Left lobe of liver (tissue), 2 donors: ENCODE measurements at regions not wholly inside any gene's neighbourhood (a gene's known extent, or its start where the extent isn't known, plus 50 kb on each side); places are given as distances from the start of the nearest gene placed in this dataset.
"Not testable (repeated sequence)": the region's sequence is repeated elsewhere in the genome, so short reads cannot be mapped to it uniquely, and the experiment has no call there.

Experiments
- ATAC-seq: fragments of 200-7000 bp; cut with Tn5 transposase; one replicate; pipeline ENCODE4 v1.9.1; 2020; ENCODE audit warnings: mild to moderate bottlenecking, moderate library complexity
- DNase-seq: peaks from one replicate; pipeline ENCODE4 v3.0.0-alpha.2; 2020; ENCODE audit warnings: low spot score
- donor health status: DM: no; HTN: no; CAD: no; lungs with moderate emphysema.
- donor health status: DM: no; HTN: yes; CAD: no.

DNA sequence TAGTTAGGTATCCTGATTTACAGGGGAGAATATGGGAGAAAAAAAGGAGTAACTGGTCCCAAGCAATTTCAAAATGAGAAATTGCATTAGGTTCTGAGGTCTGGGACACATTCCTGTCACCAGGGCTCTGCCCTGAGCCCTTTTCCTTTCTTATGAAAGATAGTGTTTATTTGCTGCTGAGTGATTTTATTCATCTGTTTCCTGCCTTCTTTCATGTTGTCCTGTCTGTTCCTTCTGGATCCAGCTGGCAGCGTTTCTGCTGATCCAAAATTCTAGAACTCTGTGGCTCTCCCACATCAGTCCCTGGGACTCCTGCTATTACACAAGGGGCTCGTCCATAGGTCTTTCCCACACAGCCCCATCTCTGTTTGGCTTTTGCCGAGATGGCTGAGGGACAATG lies 519.1 kb upstream of the SALL3 start:
- no peak for ATAC-seq
- DNase-seq = no peak

DNA sequence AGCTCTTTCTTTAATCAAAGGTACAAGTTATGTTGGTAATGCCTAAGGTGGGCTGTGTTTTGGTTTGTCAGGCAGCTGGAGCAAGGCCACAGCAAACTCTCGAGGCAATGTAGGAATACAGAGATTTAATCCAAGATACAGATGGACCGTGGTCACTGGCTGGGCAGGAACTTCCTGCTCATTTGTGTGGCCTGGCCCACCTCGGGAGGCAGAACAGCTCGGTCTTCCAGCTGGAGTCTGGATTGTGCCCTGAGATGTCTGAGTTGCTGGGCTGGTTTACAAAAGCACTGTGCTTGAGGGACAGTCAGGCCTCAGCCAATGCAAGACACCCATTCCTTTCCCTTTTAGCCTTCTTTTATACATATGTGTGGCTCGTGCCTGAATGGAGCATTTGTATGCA lies 506.1 kb upstream of the SALL3 start:
- no peak for DNase-seq
- ATAC-seq = no peak

DNA sequence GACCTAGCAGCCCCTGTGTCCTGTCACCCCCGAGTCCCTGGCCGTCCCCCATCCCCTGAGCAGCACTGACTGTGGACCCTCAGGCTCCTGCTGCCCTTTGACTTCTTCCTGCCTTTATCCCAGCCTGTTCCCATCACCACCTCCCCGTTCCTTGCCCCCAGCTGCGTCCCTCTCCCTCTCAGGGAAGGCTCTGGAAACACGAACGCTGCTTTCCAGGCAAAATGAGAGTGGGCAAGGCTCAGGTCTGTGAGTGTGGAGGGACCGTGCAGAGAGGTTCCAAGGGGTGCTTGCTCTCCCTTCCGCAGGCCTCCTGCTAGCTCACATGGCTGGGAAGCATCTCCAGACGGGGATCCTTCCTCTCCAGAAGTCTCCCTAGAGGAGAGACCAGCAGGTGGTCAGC lies 501.8 kb upstream of the SALL3 start:
- ATAC-seq = no peak
- no peak for DNase-seq

DNA sequence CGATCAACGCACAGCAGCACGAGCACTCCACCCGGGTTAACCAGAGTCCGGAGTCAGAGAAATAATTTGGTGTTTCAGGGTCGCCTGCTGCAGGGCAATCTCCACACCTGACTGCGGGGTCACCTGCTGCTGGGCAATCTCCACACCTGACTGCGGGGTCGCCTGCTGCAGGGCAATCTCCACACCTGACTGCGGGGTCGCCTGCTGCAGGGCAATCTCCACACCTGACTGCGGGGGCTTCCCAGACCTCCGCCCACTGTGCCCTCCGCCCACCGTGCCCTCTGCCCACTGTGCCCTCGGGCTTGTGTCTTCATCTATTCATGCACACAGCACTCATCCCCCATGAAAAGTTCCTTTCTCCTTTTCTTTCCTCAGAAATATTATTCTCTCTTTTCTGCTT lies 500.2 kb upstream of the SALL3 start:
- ATAC-seq = no peak
- no peak for DNase-seq

DNA sequence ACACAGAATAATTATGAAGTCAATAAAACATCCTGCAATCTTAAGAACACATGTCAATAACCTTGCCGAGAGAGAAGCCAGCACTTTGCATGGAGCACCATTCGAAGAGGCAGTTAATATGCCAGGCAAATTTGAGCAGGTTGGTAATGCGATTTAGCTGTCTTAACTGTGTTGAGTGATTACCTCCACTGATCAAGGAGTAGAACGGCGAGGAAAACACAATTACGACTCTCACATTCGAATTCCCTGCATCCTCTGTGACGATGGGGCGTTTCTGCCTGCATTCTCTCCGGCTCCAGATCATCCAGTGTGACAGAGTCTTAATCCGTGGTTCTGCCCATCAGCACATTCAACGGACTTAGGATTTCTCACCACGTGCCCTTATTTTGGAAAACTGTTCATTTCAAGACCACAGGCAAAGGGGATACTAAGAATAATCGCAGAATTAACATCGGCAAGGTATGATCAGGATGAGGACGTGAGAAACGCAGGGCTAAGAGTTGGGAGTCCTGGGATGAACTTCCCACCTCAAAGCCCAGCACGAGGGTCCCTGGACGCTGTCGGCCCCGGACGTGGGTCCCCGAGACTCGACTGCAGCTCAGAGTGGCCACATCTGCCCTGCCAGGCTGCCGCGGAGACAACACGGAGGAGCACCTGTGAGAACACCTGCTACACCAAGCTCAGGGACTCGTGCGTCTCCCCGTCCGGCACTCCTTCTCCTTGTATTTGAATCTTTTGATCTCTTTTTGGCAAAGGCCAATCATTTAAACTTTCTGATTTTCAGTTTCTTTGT lies 499.2 kb upstream of the SALL3 start:
- DNase-seq (no peak), ATAC-seq (no peak)

DNA sequence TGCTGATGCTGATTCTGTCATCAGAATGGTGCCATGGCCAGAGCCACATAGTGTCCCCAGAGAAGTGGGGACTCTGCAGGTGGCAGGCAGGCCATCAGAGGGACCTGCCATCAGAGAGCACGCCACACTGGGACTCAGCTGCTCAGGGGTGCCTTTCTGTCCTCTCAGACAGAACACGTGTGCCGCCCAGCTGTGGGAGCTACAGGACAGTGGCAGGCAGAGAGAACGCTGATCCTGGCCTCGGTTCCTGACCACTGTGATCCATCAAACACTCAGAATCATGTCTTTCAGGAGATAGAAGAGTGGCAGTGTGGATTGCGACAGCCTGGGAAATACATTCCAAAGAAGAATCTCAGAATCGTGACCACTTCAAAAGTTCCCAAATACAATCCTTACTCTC lies 497.2 kb upstream of the SALL3 start:
- no peak for ATAC-seq
- no peak for DNase-seq

DNA sequence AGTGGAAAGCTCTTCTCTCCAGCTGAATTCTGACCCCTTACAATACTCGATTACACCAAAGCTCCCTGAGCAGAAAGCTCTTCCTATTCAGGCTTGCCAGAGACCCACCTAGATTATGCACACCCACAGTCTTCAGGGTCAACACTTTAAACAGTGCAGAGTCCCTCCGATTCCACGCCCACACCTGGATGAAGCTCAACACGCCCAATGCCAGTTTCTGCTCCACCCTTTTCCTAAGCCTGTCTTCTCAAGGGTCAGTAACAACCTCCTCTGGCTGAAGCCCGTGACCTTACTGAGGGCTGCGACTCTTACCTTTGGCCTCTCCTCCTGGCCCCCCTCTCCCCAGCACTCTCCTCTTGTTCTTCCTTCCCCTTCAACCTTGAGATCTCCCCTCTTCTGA lies 492.0 kb upstream of the SALL3 start:
- DNase-seq = no peak
- ATAC-seq = no peak

DNA sequence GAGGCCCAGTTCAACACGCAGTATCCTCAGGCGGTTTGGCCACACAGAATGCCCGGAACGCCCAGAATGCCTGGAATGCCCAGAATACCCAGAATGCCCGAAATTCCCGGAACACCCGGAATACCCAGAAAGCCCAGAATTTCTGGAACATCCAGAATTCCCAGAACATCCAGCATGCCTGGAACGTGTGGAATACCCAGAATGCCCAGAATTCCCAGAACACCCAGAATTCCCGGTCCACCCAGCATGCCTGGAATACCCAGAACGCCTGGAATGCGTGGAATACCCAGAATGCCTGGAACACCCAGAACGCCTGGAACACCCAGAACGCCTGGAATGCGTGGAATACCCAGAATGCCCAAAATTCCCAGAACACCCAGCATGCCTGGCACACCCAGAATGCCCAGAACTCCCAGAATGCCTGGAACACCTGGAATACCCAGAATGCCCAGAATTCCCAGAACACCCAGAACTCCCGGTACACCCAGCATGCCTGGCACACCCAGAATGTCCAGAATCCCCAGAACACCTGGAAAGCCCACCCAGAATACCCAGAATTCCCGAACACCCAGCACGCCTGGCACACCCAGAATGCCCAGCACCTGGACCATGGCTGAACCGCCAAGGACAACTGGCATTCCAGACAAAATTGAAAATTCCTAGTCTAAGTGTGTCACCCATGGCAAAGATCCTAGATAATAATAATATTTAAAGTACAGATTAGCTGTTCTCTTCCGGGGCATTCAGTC lies 487.4 kb upstream of the SALL3 start:
- DNase-seq = no peak
- no peak for ATAC-seq

DNA sequence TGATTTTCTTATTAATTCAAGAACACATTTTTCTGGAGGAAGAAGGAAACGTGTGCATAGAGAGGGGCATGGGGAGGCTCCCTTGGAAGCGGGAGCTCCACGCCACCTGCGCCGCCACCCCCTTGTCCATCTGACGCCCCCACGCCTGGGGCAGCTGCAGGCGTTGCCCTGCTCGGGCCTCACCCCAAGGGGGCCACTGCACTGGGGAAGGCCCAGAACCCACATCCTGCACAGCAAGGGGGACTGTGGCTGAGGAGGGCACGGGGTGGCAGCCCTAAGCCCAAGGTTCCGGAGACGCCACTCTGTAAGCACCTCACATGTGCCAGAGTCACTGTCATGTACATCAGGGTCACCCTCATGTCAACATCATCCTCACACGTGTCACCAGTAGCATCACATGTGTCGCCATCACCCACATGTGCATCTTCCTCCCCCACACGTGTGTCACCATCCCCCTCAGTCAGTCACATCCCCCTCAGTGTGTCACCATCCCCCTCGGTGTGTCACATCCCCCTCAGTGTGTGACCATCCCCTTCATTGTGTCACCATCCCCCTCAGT lies 486.7 kb upstream of the SALL3 start:
- ATAC-seq (no peak), DNase-seq (no peak)

DNA sequence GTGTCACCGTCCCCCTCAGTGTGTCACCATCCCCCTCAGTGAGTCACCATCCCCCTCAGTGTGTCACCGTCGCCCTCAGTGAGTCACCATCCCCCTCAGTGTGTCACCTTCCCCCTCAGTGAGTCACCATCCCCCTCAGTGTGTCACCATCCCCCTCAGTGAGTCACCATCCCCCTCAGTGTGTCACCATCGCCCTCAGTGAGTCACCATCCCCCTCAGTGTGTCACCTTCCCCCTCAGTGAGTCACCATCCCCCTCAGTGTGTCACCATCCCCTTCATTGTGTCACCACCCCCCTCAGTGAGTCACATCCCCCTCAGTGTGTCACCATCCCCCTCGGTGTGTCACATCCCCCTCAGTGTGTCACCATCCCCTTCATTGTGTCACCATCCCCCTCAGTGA lies 486.1 kb upstream of the SALL3 start:
- ATAC-seq, DNase-seq: not testable (repeated sequence)

DNA sequence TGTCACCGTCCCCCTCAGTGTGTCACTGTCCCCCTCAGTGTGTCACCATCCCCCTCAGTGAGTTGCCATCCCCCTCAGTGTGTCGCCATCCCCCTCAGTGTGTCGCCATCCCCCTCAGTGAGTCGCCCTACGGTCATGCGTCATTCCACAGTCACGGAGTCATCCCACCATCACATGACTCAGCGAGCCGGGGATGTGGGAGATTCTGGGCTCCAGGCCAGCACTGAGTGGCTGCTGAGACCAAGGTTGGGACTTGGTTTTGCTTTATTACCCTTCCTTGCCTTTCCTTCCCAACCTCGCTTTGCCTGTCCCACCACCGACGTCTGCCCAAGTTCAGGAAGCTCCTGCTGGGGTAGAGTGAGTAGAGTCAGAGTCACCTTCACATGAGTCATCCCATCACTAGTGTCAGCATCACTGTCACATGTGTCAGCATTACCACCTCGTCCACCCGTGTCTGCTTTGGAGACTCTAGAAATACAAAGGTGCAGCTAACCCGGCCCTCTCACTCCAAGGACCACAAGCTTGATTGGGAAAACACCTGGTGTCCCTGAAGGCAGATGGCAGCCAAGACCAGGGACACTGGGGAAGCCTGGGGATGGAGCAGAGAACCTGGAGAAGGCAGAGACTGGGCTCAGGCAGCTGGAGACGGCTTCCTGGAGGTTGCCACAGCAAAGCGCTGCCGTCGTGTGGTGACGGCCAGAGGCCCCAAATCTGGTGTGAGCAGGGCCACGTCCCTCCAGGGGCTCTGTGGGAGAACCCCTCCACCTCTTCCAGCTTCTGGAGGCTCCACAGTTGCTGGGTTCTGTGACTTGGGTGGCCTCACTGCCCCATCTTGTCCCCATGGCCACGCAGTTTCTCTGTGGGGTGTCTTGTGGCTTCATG lies 485.2 kb upstream of the SALL3 start:
- no peak for ATAC-seq
- no peak for DNase-seq

DNA sequence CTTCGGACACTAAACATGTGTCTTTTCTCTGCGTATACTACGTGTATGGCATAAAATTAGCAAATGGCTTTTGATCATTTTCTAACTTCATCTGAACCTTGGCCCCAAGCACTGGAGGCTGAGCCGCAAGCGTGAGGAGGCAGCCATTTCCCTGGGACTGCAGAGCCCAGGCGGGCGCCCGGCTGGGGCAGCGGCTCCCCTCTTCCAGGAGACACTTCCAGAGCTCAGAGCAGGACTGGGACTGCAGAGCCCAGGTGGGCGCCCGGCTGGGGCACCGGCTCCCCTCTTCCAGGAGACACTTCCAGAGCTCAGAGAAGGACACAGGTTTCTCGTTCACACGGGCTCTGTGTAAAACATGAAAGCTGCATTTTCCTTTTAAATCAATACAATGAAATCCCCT lies 484.1 kb upstream of the SALL3 start:
- ATAC-seq (no peak), DNase-seq (no peak)

DNA sequence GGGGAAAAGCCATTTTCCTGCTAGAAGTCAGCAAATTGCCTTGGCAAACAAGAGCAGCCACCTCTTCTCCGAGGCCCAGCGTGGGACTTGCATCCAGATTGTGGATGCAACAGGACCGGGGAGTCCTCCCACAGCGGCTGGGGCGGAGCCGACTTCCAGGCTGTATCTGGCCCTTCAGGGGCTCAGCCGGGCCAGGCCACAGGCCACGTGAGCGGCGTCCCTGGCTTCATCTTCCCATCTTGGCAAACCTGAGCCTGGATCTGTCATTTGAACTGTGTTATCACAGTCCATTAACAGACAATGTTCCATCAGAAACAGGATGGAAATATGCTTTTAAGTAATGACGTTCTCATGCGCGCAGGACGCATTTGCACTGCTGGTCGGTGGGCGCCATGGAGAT lies 483.5 kb upstream of the SALL3 start:
- no peak for DNase-seq
- ATAC-seq = no peak

DNA sequence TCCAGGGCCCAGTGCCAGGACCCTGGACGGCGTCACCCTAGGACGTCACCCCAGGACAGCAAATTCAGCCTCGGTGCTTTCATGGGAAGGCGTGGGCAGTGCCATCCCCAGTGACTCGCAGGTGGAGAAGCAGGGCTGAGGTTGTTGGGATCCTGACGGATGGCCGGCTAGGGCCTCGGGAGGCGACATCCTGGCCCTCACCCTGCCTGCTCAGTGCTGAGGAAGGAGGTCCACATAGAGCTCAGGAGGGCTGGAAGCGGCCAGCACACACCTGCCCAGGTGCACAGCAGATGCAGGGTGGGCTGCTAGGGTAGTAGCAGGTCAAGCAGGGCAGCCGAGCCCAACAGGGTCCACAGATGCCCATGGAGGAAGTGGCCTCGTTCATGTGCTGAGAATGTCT lies 482.0 kb upstream of the SALL3 start:
- no peak for ATAC-seq

DNA sequence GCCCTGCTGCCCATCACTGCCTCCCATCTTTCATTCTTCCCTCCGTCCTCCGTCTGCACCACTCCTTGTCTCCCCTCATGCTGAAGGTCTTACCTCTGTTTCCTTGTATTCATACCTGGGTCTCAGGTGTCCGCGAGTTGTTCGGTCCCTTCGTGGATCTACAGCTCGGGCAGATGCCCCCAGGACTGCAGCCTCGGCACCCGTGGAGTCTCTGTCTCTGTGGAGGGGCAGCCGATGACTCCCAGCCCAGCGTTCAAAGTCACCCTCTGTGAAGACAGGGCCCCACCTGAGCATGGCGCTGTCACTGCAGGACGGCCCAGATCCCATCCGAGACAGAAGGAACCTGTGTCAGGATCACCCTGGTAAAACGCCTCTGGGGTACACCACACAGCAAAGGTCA lies 480.0 kb upstream of the SALL3 start:
- no peak for DNase-seq

More for the DNA sequence above, 482.0 kb upstream of the SALL3 start:
- no peak for DNase-seq

DNA sequence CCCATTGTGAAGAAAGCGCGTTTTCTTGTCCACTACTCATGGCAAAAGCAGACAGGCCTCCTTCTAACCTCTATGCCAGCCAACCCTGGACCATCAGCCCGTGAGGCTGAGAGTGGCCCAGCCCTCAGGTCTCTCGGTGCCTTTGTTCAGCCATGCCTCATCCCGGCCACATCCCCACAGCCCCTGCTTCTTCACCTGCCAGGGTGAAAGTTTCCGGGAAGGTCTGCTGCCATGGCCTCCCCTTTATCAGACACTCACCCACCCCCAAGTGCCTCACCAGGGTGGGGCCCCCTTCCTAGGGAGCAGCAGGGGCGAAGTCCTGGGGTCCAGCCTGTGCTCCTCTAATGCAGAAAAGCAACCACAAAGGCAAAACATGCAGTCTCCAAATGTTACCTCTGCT lies 478.4 kb upstream of the SALL3 start:
- no peak for DNase-seq
- no peak for ATAC-seq

More for the DNA sequence above, 480.0 kb upstream of the SALL3 start:
- no peak for ATAC-seq

DNA sequence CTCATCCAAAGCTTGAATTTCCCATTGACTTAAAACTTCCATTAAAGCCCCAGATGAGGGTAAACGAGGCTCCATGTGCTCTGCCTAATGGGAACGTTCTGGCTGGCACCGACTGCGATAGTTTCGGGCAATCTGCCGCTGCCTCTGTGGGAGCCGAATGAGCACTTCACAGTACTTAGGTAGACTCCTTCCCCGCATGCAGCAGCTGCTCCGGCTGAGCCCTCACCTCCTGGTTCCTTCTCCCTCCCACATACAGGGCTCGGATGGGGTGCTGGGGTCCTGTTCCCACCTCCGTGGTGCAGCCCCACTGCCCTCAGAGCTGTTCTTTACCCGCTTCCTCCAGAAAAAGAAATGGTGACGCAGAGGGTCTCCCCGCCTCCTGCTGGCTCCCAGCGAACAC lies 476.5 kb upstream of the SALL3 start:
- DNase-seq (no peak), ATAC-seq (no peak)

DNA sequence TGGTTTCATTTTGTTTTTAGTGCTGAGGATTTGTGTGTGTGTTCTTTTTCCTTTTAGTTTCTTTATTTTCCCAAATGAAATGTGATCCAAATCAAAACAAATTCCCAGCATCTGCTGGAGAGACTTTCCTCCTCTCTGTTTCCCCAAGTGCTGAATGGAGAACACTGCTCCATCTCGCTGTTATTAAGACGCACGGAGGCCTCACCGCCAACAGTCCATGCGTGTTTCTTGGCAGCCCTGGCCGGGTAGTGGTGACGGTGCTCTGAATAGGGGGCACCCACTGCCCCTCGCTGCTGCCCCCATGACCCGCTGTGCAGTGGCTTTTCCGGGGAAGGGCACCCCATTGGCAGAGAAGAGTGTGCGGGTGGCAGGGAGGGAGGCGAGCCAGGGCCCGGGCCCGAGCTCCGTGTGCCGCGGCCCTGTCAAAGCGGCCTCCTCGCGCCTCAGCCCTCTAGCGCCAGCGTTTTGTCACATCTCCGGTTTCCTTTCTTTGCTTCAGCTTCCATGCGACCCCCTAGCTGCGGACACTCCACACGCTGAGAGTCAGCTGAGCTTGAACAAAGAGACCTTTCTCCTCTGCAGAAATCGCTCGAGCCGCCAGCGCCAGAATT lies 473.7 kb upstream of the SALL3 start:
- no peak for DNase-seq

DNA sequence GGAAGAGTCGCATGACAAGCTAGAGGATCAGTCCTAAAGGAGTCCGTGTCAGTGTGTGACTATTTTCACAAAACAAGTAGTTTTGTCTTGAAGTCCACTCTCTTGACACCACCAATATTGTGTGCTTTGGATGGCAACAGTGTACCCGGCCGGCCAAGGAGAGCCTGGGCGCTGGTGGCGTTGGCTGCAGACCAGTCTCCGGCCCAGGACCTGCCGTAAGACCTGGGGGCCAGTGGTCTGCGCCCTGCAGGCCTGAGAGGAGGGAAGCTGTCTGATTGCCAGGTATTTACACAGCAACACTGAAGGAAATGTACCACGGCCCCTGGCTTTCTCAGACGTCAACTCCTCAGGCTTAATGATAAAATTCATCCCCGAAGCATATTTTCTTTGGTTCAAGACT lies 472.4 kb upstream of the SALL3 start:
- no peak for ATAC-seq
- no peak for DNase-seq

More for the DNA sequence above, 473.7 kb upstream of the SALL3 start:
- no peak for ATAC-seq

DNA sequence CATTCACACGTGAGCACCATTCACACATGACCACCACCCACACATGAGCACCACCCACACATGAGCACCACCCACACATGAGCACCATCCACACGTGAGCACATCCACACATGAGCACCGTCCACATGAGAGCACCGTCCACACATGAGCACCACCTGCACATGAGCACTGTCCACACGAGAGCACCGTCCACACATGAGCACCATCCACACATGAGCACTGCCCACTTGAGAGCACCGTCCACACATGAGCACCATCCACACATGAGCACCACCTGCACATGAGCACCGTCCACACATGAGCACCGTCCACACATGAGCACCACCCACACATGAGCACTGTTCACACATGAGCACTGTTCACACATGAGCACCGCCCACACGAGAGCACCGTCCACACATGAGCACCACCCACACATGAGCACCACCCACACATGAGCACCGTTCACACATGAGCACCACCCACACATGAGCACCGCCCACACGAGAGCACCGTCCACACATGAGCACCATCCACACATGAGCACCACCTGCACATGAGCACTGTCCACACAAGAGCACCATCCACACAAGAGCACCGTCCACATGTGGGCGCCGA lies 471.3 kb upstream of the SALL3 start:
- ATAC-seq, DNase-seq: not testable (repeated sequence)
